ENCODE measurements at regions not wholly inside any gene's neighbourhood (a gene's known extent, or its start where the extent isn't known, plus 50 kb on each side); places are given as distances from the start of the nearest gene placed in this dataset.

DNA sequence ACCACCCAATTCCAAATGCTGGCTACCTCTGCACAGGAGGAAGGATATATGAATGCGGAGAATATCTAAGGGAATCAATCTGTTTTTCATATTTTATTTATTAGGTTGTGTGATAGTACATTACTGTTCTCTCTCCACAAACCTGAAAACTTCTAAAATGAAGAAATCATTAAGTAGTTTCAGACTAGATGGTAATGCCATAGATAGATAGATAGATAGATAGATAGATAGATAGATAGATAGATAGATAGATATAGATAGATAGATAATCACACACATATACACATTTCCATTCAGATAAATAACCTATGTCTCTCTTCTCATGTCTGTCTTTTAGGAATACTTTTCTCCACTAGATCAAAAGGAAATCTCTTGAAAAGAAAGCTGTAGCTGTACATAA lies 126.1 kb upstream of the TSPAN8 start:
- TF ChIP-seq POLR2A (IDR thresholded peaks at IDR 0.05; ENCODE audit: low read depth, low read length) (no peak), CTCF (conservative IDR thresholded peaks at IDR 0.05; ENCODE audit: low read depth, low read length) (no peak), USF2 (IDR thresholded peaks at IDR 0.05; ENCODE audit: low read depth, low read length) (no peak), CEBPB (IDR thresholded peaks at IDR 0.05; ENCODE audit: low read depth, low read length) (no peak), FOS (IDR thresholded peaks at IDR 0.05; ENCODE audit: low read depth, low read length) (no peak), MAZ (IDR thresholded peaks at IDR 0.05; ENCODE audit: borderline replicate concordance, low read depth, low read length) (no peak), MAFK (IDR thresholded peaks at IDR 0.05; ENCODE audit: low read depth, low read length) (no peak), RAD21 (IDR thresholded peaks at IDR 0.05; ENCODE audit: low read length) (no peak), BHLHE40 (IDR thresholded peaks at IDR 0.05; ENCODE audit: low read depth, low read length) (no peak), ELK1 (IDR thresholded peaks at IDR 0.05; ENCODE audit: borderline replicate concordance, low read depth, low read length) (no peak)

All from IMR-90 (cell line).